ENCODE measurements at regions not wholly inside any gene's neighbourhood (a gene's known extent, or its start where the extent isn't known, plus 50 kb on each side); places are given as distances from the start of the nearest gene placed in this dataset.

- no peaks in the 10 kb centered on the region for H3K9me2 ChIP-seq (ENCODE audit: insufficient read depth, low read length)
- DNase-seq (ENCODE audit: low spot score) = no peak
- no peak overlapping the region for H2AFZ ChIP-seq (ENCODE audit: low read length)
- H3K4me1 ChIP-seq (ENCODE audit: insufficient read depth, low read length, poor library complexity, severe bottlenecking) = no peaks in the 10 kb centered on the region
- no peak overlapping the region for H3K4me2 ChIP-seq (ENCODE audit: low read length)
- H3K36me3 ChIP-seq (ENCODE audit: insufficient read depth, low read length) = no peaks in the 10 kb centered on the region
- H3K79me2 ChIP-seq (ENCODE audit: insufficient read depth, low read depth, low read length) = no peaks in the 10 kb centered on the region
- H3K4me3 ChIP-seq (ENCODE audit: low read depth, low read length, poor library complexity, severe bottlenecking) = no peak overlapping the region
- ChIA-PET POLR2A (no interaction called here), CTCF (ENCODE audit: unreplicated experiment) (no interaction called here)
- BruUV-seq (replicated peaks) = no TSS peak
- no peaks in the 10 kb centered on the region for H4K20me1 ChIP-seq (ENCODE audit: insufficient read depth, low read length)
- intact Hi-C loops (cut with micrococcal nuclease; ENCODE audit: unreplicated experiment) = no loop called here
- no peak overlapping the region for H3K27ac ChIP-seq (ENCODE audit: low read depth, low read length, poor library complexity, severe bottlenecking)
- H3K9me3 ChIP-seq (ENCODE audit: low read length) = no peaks in the 10 kb centered on the region
- TF ChIP-seq CTCF (conservative IDR thresholded peaks at IDR 0.05; ENCODE audit: low read length) = no peak
- no peak for TF ChIP-seq EZH2phosphoT487 (IDR thresholded peaks at IDR 0.05; ENCODE audit: borderline replicate concordance, low read depth, low read length)
These were observed 66.3 kb upstream of the HK2 start for GRCh38 chr2:74767618-74768017.

GRCh38 chr2:74768401-74768914 is 65.5 kb upstream of the HK2 start:
- Histone ChIP-seq H3K9me3 (ENCODE audit: low read length) (no peaks in the 10 kb centered on the region), H3K9me2 (ENCODE audit: insufficient read depth, low read length) (no peaks in the 10 kb centered on the region), H3K79me2 (ENCODE audit: insufficient read depth, low read depth, low read length) (no peaks in the 10 kb centered on the region), H3K36me3 (ENCODE audit: insufficient read depth, low read length) (no peaks in the 10 kb centered on the region), H2AFZ (ENCODE audit: low read length) (no peak overlapping the region), H4K20me1 (ENCODE audit: insufficient read depth, low read length) (no peaks in the 10 kb centered on the region), H3K4me3 (ENCODE audit: low read depth, low read length, poor library complexity, severe bottlenecking) (no peak overlapping the region), H3K4me2 (ENCODE audit: low read length) (no peak overlapping the region), H3K27ac (ENCODE audit: low read depth, low read length, poor library complexity, severe bottlenecking) (no peak overlapping the region), H3K4me1 (ENCODE audit: insufficient read depth, low read length, poor library complexity, severe bottlenecking) (no peaks in the 10 kb centered on the region)
- POLR2A ChIA-PET = no interaction called here
- CTCF ChIA-PET (ENCODE audit: unreplicated experiment) = no interaction called here
- no peak for TF ChIP-seq CTCF (conservative IDR thresholded peaks at IDR 0.05; ENCODE audit: low read length)
- intact Hi-C loops (cut with micrococcal nuclease; ENCODE audit: unreplicated experiment) = no loop called here
- DNase-seq (ENCODE audit: low spot score) = no peak
- BruUV-seq (replicated peaks) = no TSS peak

GRCh38 chr2:74772046-74772445 is 61.9 kb upstream of the HK2 start:
- Histone ChIP-seq H3K4me2 (ENCODE audit: low read length) (no peak overlapping the region), H4K20me1 (ENCODE audit: insufficient read depth, low read length) (no peaks in the 10 kb centered on the region), H3K4me1 (ENCODE audit: insufficient read depth, low read length, poor library complexity, severe bottlenecking) (no peaks in the 10 kb centered on the region), H3K36me3 (ENCODE audit: insufficient read depth, low read length) (no peaks in the 10 kb centered on the region), H2AFZ (ENCODE audit: low read length) (no peak overlapping the region), H3K79me2 (ENCODE audit: insufficient read depth, low read depth, low read length) (no peaks in the 10 kb centered on the region), H3K9me2 (ENCODE audit: insufficient read depth, low read length) (no peaks in the 10 kb centered on the region), H3K27ac (ENCODE audit: low read depth, low read length, poor library complexity, severe bottlenecking) (no peak overlapping the region), H3K4me3 (ENCODE audit: low read depth, low read length, poor library complexity, severe bottlenecking) (no peak overlapping the region), H3K9me3 (ENCODE audit: low read length) (no peaks in the 10 kb centered on the region)
- CTCF ChIA-PET (ENCODE audit: unreplicated experiment) = no interaction called here
- intact Hi-C loops (cut with micrococcal nuclease; ENCODE audit: unreplicated experiment) = no loop called here
- DNase-seq (ENCODE audit: low spot score) = no peak
- no peak for TF ChIP-seq EZH2phosphoT487 (IDR thresholded peaks at IDR 0.05; ENCODE audit: borderline replicate concordance, low read depth, low read length)
- TF ChIP-seq CTCF (conservative IDR thresholded peaks at IDR 0.05; ENCODE audit: low read length) = no peak
- BruUV-seq (replicated peaks) = no TSS peak
- POLR2A ChIA-PET = no interaction called here
